ENCODE measurements at regions not wholly inside any gene's neighbourhood (a gene's known extent, or its start where the extent isn't known, plus 50 kb on each side); places are given as distances from the start of the nearest gene placed in this dataset.
"Not testable (repeated sequence)": the region's sequence is repeated elsewhere in the genome, so short reads cannot be mapped to it uniquely, and the experiment has no call there.

DNA sequence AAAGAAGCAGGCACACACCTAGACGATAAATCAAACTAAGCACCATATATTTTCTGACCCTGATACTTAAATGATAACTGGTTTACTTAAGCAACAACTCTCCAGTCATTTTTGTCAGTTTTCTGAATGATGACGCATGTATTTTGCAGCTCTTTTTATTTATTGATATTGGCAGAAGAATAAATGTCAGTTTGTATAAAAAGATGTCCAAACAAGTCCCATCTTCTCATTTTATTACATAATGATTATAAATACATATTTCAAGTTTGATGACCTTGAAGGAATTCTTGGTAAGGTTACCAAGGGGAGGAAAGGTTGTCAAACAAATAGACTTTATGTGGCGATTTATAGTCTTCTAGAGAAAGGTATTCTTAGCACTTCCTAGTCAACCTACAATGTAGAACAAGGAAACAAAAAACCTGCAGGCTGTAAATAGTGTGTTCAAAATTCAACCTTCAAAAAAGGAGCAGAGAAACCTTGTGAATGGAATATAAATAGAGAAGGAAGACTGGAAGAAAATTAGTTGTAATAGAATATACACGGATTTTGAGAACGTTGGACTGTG is 190.7 kb downstream of the JRKL start:
- DNase-seq, result no peak
- in situ Hi-C loops (cut with MboI; ENCODE audit: low pct_unique_long_range_greater_than_20kb, low sequenced_read_pairs), result no loop called here

DNA sequence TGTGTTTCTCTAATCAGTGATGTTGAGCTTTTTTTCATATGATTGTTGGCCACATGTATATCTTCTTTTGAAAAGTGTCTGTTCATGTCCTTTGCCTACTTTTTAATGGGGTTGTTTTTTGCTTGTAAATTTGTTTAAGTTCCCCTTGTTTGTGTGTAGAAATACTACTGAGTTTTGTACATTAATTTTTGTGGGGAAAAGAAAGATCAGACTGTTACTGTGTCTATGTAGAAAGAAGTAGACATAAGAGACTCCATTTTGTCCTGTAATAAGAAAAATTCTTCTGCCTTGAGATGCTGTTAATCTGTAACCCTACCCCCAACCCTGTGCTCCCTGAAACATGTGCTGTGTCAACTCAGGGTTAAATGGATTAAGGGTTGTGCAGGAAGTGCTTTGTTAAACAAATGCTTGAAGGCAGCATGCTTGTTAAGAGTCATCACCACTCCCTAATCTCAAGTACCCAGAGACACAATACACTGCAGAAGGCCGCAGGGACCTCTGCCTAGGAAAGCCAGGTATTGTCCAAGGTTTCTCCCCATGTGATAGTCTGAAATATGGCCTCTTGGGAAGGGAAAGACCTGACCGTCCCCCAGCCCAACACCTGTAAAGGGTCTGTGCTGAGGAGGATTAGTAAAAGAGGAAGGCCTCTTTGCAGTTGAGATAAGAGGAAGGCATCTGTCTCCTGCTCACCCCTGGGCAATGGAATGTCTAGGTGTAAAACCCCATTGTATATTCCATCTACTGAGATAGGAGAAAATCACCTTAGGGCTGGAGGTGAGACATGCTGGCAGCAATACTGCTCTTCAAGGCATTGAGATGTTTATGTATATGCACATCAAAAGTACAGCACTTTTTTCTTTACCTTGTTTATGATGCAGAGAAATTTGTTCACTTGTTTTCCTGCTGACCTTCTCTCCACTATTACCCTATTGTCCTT is 196.4 kb downstream of the JRKL start:
- DNase-seq; in situ Hi-C loops (cut with MboI; ENCODE audit: low pct_unique_long_range_greater_than_20kb, low sequenced_read_pairs): not testable (repeated sequence)

DNA sequence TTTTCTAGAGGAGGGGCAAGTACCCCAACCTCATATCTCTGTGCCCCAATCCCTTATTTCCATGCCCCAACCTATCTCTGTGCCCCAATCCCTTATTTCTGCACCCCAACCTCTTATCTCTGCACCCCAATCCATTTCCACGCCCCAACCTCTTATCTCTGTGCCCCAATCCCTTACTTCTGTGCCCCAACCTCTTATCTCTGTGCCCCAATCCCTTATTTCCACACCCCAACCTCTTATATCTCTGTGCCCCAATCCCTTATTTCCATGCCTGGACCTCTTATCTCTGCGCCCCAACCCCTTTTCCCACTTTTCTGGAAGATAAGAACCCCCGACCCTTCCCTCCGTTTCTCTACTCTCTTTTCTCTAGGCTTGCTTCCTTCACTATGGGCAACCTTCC is 199.0 kb downstream of the JRKL start:
- DNase-seq; in situ Hi-C loops (cut with MboI; ENCODE audit: low pct_unique_long_range_greater_than_20kb, low sequenced_read_pairs): not testable (repeated sequence)

DNA sequence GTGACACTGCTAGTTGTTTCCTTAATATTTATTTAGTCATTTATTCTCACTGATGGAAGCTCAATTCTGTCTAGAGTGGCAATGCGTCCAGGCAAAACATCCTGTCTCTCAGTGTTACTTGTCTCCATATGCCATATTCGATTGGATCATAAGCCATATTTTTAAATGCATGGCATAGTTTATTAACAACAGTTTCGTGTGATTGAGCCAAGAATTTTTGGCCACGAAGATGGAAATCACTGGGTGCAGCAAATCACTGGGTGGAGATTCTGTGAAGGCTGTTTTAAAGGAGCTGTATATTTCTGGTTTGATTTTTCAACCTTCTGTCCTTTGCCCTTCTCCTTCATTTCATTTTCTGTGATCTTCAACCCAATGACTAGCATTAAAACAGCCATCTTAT is 205.2 kb downstream of the JRKL start:
- no peak for DNase-seq
- in situ Hi-C loops (cut with MboI; ENCODE audit: low pct_unique_long_range_greater_than_20kb, low sequenced_read_pairs), result no loop called here

DNA sequence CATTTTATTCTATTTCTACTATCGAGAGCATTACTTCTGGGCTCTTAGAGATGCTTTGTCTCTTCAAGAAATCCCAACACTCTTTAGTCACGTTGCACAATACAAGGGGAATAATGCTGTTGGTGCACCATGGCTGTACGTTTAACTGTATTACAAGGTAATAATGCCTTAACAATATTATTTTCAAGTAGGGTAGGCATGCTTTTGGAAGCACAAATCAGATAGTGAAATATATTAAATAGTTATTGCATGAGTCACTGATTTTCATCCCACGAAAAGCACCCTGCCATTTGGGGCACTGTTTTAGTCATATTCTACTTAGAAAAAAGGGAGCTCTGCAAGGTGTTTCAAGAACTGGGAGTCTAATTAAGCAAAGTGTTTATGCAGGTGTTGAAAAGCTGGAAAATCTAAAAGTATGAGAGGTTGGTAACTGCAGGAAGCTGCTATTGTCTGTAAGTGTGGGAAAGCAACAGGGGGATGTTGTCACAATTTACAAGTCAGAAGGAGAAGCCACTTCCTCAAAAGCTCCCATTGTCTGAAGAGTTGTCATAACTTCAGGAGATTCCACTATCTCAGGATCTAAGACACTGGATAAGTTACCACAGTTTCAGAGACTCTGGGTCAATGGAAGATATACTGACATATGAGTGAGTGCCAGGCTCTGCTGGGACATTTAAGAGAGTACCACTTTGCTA is 218.2 kb downstream of the JRKL start:
- DNase-seq, result no peak
- in situ Hi-C loops (cut with MboI; ENCODE audit: low pct_unique_long_range_greater_than_20kb, low sequenced_read_pairs), result no loop called here

DNA sequence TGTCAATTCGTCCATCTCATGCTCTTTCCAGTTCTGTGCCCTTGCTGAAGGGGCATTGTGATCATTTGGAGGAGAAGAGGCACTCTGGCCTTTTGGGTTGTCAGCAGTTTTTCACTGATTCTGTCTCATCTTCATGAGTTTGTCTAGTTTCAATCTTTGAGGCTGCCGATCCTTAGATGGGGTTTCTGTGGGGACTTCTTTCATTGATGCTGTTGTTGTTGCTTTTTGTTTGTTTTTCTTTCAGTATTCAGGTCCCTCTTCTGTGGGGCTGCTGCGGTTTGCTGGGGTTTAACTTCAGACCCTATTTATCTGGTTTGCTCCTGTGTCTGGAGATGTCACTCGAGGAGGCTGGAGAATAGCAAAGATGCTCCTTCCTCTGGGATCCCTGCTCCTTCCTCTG is 224.3 kb downstream of the JRKL start:
- in situ Hi-C loops (cut with MboI; ENCODE audit: low pct_unique_long_range_greater_than_20kb, low sequenced_read_pairs), result no loop called here

DNA sequence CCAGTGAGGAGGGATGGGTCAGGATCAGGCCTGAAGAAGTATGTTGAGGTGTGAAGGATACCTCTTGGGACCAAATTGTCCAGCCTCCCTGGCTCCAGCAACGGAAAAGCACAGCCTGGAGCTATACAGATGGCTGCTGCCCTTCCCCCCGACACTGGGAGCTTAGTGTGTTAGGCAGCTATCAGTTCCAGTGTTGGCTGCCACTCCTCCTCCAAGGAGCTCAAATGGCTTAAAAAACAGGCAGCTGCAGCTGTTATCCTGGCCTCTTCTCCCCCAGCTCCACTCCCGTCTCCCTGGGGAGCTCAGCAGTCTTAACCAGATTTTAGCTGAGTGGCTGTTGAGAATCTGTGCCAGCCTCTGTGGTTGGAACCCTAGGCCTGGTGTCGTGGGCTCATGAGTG is 225.0 kb downstream of the JRKL start:
- in situ Hi-C loops (cut with MboI; ENCODE audit: low pct_unique_long_range_greater_than_20kb, low sequenced_read_pairs), result no loop called here
- no peak for DNase-seq

More for the DNA sequence above, 224.3 kb downstream of the JRKL start:
- no peak for DNase-seq

DNA sequence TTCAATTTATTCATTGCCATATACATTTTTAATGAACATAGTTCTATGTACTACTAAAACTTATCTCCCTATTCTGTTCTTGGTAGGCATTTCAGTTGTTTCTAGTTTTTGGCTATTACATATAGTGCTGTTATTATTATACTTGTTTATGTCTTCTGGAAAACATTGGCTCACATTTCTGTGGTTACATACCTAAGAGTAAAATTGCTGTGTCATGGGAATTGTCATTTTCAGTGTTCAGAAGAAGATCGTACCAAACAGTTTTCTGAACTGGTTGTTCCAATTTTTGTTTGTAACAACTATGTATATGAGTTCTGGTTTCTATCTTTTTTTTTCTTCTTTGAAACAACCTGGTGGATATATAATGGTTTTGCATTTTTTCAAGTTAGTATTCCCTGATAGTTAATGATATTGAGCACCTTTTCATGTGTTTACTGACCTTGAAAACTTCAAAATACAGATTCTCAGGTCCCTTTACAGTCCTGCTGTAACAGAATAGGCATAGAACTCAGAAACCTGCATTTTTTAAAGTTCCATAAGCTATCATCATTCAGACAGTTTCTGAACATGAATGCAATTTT is 230.7 kb downstream of the JRKL start:
- in situ Hi-C loops (cut with MboI; ENCODE audit: low pct_unique_long_range_greater_than_20kb, low sequenced_read_pairs), result no loop called here
- no peak for DNase-seq

DNA sequence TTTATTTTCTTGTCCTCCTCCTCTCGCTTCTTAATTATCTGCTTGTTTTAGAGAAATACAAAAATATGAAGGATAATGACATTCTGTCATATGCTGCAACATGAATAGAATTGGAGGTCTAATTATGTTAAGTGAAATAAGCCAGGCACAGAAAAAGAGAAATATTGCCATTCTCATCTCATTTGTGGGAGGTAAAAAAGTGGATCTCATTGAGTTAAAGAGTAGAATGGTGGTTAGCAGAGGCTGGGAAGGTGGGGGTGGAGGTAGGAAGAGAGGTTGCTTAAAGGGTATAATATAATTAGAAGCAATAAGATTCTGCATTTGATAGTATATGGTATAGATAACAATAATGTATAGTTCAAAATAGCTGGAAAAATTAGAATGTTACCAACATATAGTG is 231.3 kb downstream of the JRKL start:
- no peak for DNase-seq
- in situ Hi-C loops (cut with MboI; ENCODE audit: low pct_unique_long_range_greater_than_20kb, low sequenced_read_pairs), result no loop called here

DNA sequence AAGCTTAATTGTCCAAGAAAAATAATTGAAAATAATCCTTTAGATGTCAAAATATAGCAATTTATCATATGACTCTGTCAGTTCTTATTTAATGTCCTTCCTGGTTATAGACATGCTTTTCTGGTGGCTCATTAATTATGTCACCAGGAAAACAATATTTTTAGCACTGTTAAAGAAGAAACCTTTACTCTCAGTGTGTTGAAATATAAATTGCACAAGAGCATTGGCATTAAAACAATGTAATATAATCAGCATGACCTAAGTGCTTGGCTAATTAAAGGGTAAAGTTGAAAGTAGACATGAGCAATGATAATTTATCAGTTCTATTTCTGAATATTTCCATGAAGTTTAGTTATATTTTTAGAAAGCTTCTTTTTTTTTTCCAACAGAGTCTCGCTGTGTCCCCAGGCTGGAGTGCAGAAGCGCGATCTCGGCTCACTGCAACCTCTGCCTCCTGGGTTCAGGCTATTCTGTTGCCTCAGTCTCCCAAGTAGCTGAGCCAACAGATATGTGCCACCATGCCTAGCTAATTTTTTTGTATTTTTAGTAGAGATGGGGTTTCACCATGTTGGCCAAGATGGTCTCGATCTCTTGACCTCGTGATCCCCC is 232.3 kb downstream of the JRKL start:
- DNase-seq, result no peak
- in situ Hi-C loops (cut with MboI; ENCODE audit: low pct_unique_long_range_greater_than_20kb, low sequenced_read_pairs), result no loop called here

DNA sequence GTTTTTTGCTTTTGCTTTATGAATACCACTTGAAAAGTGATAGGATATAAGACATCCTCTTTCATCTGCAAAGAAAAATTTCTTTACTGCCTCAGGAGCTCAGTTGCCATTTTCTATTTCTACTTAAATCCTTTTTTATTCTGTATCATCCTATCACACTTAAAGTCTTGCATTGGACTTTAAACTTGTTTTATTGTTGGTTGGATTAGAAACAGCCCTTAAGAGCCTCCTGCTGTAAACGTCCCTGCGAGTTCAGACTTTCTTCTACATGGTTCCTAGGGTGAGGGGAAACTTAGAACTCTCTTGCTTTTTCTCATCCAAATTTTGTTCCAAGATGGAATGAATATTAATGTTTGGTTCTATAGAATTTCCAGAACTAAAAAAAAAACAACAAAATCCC is 234.3 kb downstream of the JRKL start:
- in situ Hi-C loops (cut with MboI; ENCODE audit: low pct_unique_long_range_greater_than_20kb, low sequenced_read_pairs), result no loop called here
- DNase-seq, result no peak

DNA sequence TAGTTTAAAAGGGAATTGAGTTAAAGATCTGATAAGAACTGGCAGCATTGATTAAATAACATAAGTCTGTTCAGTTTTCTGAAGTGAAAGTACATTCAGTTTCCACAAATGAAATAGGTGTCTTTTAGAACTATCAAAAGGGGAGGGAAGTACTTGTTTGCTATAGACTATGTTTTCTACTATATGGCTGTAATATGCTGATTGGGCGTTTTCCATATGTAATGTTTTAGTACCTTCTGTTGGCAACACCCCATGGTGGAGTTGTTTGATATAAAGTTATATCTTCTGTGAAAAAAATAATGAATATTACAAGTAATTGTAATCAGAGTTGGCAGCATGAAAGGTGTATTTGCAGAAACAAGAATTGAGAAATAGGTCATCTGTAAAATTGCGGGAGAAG is 237.6 kb downstream of the JRKL start:
- in situ Hi-C loops (cut with MboI; ENCODE audit: low pct_unique_long_range_greater_than_20kb, low sequenced_read_pairs), result no loop called here

DNA sequence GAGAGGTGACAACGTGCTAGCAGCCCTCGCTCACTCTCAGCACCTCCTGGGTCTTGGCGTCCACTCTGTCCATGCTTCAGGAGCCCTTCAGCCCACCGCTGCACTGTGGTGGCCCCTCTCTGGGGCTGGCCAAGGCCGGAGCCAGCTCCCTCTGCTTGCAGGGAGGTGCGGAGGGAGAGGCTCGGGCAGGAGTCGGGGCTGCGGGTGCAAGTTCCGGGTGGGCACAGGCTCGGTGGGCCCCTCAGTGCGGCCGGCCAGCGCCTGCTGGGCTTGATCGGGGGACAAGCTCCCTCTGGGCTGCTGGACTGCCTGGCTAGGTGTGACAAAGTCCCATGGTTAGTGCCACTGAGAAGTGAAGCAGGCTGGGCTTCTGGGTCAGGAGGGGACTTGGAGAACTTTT is 245.8 kb downstream of the JRKL start:
- DNase-seq, result no peak
- in situ Hi-C loops (cut with MboI; ENCODE audit: low pct_unique_long_range_greater_than_20kb, low sequenced_read_pairs), result no loop called here

More for the DNA sequence above, 237.6 kb downstream of the JRKL start:
- DNase-seq, result no peak

DNA sequence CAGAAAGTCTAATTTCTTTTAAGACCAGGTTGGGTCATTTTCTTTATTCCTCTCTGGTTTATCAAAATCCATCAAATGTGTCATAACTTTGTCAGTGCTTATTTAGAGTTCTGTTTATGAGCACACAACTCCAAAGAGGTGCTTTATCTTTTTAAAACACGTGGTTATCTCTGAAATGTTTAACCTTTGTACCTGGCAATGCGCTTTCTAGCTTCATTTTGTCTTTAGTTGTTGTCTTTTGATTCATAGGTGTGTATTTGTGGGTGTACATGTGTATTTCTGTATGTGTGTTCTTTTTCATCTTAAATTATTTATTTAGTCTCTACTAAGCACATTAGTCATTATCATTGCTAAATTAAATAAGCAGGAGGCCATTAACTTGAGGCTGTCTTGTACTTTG is 251.4 kb downstream of the JRKL start:
- no peak for DNase-seq
- in situ Hi-C loops (cut with MboI; ENCODE audit: low pct_unique_long_range_greater_than_20kb, low sequenced_read_pairs), result no loop called here

DNA sequence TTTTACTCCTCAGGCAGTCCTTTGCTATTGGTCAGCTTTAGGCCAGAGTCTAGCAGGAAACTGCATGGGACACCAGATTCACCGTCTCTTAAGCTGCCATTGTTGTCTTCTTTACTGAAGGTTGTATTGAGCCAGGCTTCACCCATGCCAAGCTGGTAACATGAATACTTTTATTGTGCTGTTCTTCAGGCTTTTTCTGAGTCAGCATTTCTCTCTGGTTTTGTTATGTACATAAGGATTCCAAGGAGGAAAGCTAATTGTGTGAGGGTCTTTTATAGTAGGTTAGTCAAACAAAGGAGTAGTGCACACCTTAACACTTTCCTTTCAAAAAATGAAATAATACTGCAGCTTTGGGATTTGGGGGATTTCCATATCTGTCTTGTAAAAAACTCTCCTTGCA is 252.8 kb downstream of the JRKL start:
- in situ Hi-C loops (cut with MboI; ENCODE audit: low pct_unique_long_range_greater_than_20kb, low sequenced_read_pairs), result no loop called here
- DNase-seq, result no peak

DNA sequence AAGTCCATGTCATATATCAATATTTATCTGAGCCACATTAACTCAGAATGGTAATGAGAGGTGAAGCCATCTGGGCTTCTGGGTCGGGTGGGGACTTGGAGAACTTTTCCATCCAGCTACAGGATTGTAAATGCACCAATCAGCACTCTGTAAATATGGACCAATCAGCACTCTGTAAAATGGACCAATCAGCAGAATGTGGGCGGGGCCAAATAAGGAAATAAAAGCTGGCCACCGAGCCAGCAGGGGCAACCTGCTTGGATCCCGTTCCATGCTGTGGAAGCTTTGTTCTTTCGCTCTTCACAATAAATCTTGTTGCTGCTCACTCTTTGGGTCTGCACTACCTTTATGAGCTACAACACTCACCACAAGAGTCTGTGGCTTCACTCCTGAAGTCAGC is 253.4 kb downstream of the JRKL start:
- in situ Hi-C loops (cut with MboI; ENCODE audit: low pct_unique_long_range_greater_than_20kb, low sequenced_read_pairs), result no loop called here

DNA sequence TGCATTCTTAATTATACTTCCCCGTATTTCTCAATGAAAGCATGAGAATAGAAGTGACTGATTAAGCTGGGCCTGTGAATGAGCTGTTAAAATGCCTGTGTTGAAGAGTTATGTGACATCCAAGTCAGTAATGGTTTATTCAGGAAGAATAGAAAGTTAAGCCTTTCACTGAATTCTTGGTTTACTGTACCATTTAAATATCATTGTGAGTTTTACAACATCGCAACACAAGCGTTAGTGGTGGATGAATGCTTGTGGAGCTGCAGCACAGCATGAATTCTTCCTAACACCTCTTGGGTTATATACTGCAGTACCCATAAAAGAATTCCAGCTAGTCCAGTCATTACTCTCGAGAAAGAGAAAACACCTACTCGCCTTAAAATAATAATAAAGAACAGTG is 257.8 kb downstream of the JRKL start:
- DNase-seq, result no peak
- in situ Hi-C loops (cut with MboI; ENCODE audit: low pct_unique_long_range_greater_than_20kb, low sequenced_read_pairs), result no loop called here

More for the DNA sequence above, 253.4 kb downstream of the JRKL start:
- DNase-seq, result no peak

DNA sequence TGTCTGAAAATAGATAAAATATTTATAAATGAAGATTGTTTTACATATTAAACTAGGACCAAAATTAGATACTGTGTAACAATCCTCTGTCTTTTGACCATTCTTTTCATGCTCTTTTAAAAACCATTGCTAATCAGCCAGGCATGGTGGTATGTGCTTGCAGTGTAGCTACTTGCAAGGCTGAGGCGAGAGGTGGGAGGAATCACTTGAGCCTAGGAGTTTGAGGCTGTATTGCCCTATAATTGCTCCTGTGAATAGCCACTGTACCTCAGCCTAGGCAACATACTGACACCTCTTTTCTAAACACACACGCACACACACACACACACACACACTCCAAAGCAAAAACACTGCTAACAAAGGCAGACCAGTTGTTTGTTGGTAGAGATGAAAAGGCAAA is 259.2 kb downstream of the JRKL start:
- DNase-seq, result no peak
- in situ Hi-C loops (cut with MboI; ENCODE audit: low pct_unique_long_range_greater_than_20kb, low sequenced_read_pairs), result no loop called here

DNA sequence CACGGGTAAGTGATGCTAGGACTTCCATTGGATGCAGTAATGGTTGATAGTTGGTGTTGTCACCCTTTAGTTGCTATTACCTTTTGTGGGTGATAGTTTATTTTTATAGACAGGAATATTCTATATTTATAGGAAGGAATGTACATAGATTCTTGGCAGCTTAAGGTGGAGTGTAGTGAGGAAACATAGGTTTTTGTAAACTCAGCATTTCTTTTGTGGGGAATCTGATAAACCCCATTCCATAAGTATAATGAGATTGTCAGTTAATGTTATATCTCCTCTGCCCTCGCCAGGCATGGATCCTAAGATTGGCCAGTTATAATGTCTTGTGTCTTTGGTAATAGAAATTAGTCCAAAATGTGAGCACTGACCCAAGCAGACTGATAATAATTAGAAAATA is 262.7 kb downstream of the JRKL start:
- DNase-seq, result no peak
- in situ Hi-C loops (cut with MboI; ENCODE audit: low pct_unique_long_range_greater_than_20kb, low sequenced_read_pairs), result no loop called here

Data from KBM-7 (cell line).